H1 (cell line): ENCODE measurements at regions not wholly inside any gene's neighbourhood (a gene's known extent, or its start where the extent isn't known, plus 50 kb on each side); places are given as distances from the start of the nearest gene placed in this dataset.

Experiments
- CTCF ChIA-PET: fragments of 300-600 bp; sonication (Branson Sonifier 250); formaldehyde crosslinking; loops from one replicate; lab custom pipeline; 2021; ENCODE audit not compliant: partially characterized antibody; lab: Charles Lee
- POLR2A ChIA-PET: fragments of 300-600 bp; sonication (Branson Sonifier 250); formaldehyde crosslinking; loops from one replicate; lab custom pipeline; 2021; ENCODE audit warnings: inconsistent platforms; ENCODE audit not compliant: partially characterized antibody; lab: Charles Lee
- DNase-seq, 2 experiments: peaks; one replicate each; pipeline versions ENCODE4 v3.0.0 to v3.0.0-alpha.2; 2010 to 2022; ENCODE audit warnings: low spot score in 2 of 2, low read depth in 1 of 2, mixed read lengths in 1 of 2
- FAIRE-seq: peaks from 2 replicates; lab custom pipeline; 2011; peaks lifted over from hg19 to GRCh38; lab: Jason Lieb, UNC
- H2AFZ ChIP-seq: 2 replicates; pipeline ENCODE4 v1.8.1; 2012; ENCODE audit warnings: low read length, inconsistent platforms
- H2AK5ac ChIP-seq: 2 replicates; pipeline ENCODE4 v1.6.1; 2013; ENCODE audit warnings: low read depth, low read length
- H2BK120ac ChIP-seq: replicated peaks from 2 replicates; pipeline ENCODE3; 2013; ENCODE audit warnings: low read depth, low read length, inconsistent platforms
- H2BK12ac ChIP-seq: 2 replicates; pipeline ENCODE4 v1.6.1; 2013; ENCODE audit warnings: low read depth, low read length
- H2BK15ac ChIP-seq: 2 replicates; pipeline ENCODE4 v1.6.1; 2013; ENCODE audit warnings: low read length
- H2BK20ac ChIP-seq: 2 replicates; pipeline ENCODE4 v1.6.1; 2013; ENCODE audit warnings: low read length
- H2BK5ac ChIP-seq: 2 replicates; pipeline ENCODE4 v1.6.1; 2013; ENCODE audit warnings: low read depth, low read length
- H3K14ac ChIP-seq: 2 replicates; pipeline ENCODE4 v1.6.1; 2013; ENCODE audit warnings: inconsistent platforms; ENCODE audit not compliant: insufficient read length
- H3K18ac ChIP-seq: 2 replicates; pipeline ENCODE4 v1.6.1; 2013; ENCODE audit warnings: low read length; ENCODE audit errors: extremely low read depth
- H3K23ac ChIP-seq: 2 replicates; pipeline ENCODE4 v1.6.1; 2013; ENCODE audit warnings: inconsistent platforms; ENCODE audit not compliant: insufficient read length
- H3K23me2 ChIP-seq: 2 replicates; pipeline ENCODE4 v1.6.1; 2013; ENCODE audit warnings: low read depth, low read length
- H3K27ac ChIP-seq: 2 replicates; pipeline ENCODE4 v1.6.1; 2011; ENCODE audit warnings: low read depth, low read length, inconsistent platforms
- H3K27me3 ChIP-seq, 4 experiments: replicated peaks in 1 of 4; 1 replicate in 1 of 4; 2 replicates in 3 of 4; pipeline versions ENCODE4 v1.6.1 to v1.8.1; 2011 to 2013; ENCODE audit warnings: low read length in 3 of 4, mild to moderate bottlenecking in 3 of 4, inconsistent platforms in 2 of 4, mixed read lengths in 2 of 4, moderate library complexity in 1 of 4; ENCODE audit not compliant: control insufficient read depth in 3 of 4, insufficient read depth in 3 of 4; ENCODE audit errors: extremely low read depth in 1 of 4
- H3K36me3 ChIP-seq, 4 experiments: 2 replicates each; pipeline versions ENCODE4 v1.6.1 to v1.8.1; 2011 to 2013; ENCODE audit warnings: mild to moderate bottlenecking in 4 of 4, low read length in 3 of 4, moderate library complexity in 2 of 4, control low read depth in 1 of 4, inconsistent platforms in 1 of 4; ENCODE audit not compliant: insufficient read depth in 4 of 4, control insufficient read depth in 2 of 4
- H3K4ac ChIP-seq: replicated peaks from 2 replicates; pipeline ENCODE3; 2013; ENCODE audit warnings: low read length, low read depth, mixed read lengths, inconsistent platforms; ENCODE audit not compliant: insufficient read length
- H3K4me1 ChIP-seq, 4 experiments: replicated peaks in 1 of 4; 1 replicate in 1 of 4; 2 replicates in 3 of 4; pipeline versions ENCODE4 v1.6.1 to v1.8.1; 2011 to 2013; ENCODE audit warnings: low read length in 3 of 4, inconsistent platforms in 2 of 4, mixed read lengths in 1 of 4; ENCODE audit not compliant: insufficient read depth in 4 of 4, control insufficient read depth in 3 of 4
- H3K4me2 ChIP-seq, 2 experiments: 2 replicates each; pipeline versions ENCODE4 v1.6.1 to v1.8.1; 2011 to 2013; ENCODE audit warnings: low read depth in 2 of 2, low read length in 2 of 2, control low read depth in 1 of 2, inconsistent platforms in 1 of 2, mild to moderate bottlenecking in 1 of 2; ENCODE audit not compliant: insufficient read depth in 1 of 2
- H3K4me3 ChIP-seq, 4 experiments: fragments of 200-600, 300-600 bp in 1 of 4; sonication (generic), shearing (Covaris generic), sonication (Bioruptor Twin) in 1 of 4; 2 replicates each; pipeline versions ENCODE4 v1.5.1 to v1.8.1; 2011 to 2016; ENCODE audit warnings: low read length in 4 of 4, low read depth in 3 of 4, control low read depth in 2 of 4, inconsistent platforms in 2 of 4, mild to moderate bottlenecking in 2 of 4, mixed read lengths in 1 of 4, moderate library complexity in 1 of 4; ENCODE audit not compliant: insufficient read depth in 2 of 4; ENCODE audit errors: extremely low read depth in 1 of 4
- H3K56ac ChIP-seq: replicated peaks from 2 replicates; pipeline ENCODE3; 2013; ENCODE audit warnings: low read depth, mild to moderate bottlenecking, mixed read lengths, low read length, inconsistent platforms; ENCODE audit not compliant: insufficient read length
- H3K79me1 ChIP-seq: 2 replicates; pipeline ENCODE4 v1.6.1; 2013; ENCODE audit warnings: low read depth, low read length, control low read depth
- H3K79me2 ChIP-seq, 2 experiments: 2 replicates each; pipeline versions ENCODE4 v1.6.1 to v1.8.1; 2012 to 2013; ENCODE audit warnings: low read length in 2 of 2, mild to moderate bottlenecking in 2 of 2, inconsistent platforms in 1 of 2; ENCODE audit not compliant: insufficient read depth in 2 of 2, control insufficient read depth in 1 of 2
- H3K9ac ChIP-seq, 4 experiments: replicated peaks in 1 of 4; 1 replicate in 1 of 4; 2 replicates in 3 of 4; pipeline versions ENCODE4 v1.6.1 to v1.8.1; 2011 to 2013; ENCODE audit warnings: low read depth in 3 of 4, low read length in 3 of 4, control low read depth in 2 of 4, mild to moderate bottlenecking in 2 of 4, moderate library complexity in 2 of 4, inconsistent platforms in 1 of 4; ENCODE audit errors: extremely low read depth in 1 of 4
- H3K9me3 ChIP-seq, 2 experiments: 2 replicates each; pipeline versions ENCODE4 v1.6.1 to v1.8.1; 2012 to 2013; ENCODE audit warnings: mild to moderate bottlenecking in 2 of 2, moderate library complexity in 2 of 2, control low read depth in 1 of 2, inconsistent platforms in 1 of 2, low read depth in 1 of 2, low read length in 1 of 2, mixed read lengths in 1 of 2; ENCODE audit not compliant: insufficient read depth in 2 of 2
- H4K20me1 ChIP-seq, 2 experiments: replicated peaks in 1 of 2; 2 replicates each; pipeline versions ENCODE3 to v1.8.1; 2011 to 2013; ENCODE audit warnings: inconsistent platforms in 2 of 2, low read length in 2 of 2, mild to moderate bottlenecking in 1 of 2; ENCODE audit not compliant: insufficient read depth in 2 of 2, control insufficient read depth in 1 of 2
- H4K5ac ChIP-seq: 2 replicates; pipeline ENCODE4 v1.6.1; 2013; ENCODE audit warnings: low read length, low read depth, mixed read lengths, inconsistent platforms; ENCODE audit not compliant: insufficient read length
- H4K8ac ChIP-seq: 2 replicates; pipeline ENCODE4 v1.8.0; 2013; ENCODE audit warnings: mild to moderate bottlenecking, moderate library complexity, low read length, inconsistent platforms; ENCODE audit not compliant: insufficient read depth; ENCODE audit errors: extremely low read depth
- H4K91ac ChIP-seq: replicated peaks from 2 replicates; pipeline ENCODE3; 2013; ENCODE audit warnings: low read length, mixed read lengths, inconsistent platforms; ENCODE audit not compliant: insufficient read length
- ASH2L ChIP-seq: fragments of 200-600, 300-600 bp; sonication (generic); IDR thresholded peaks from one replicate; pipeline ENCODE4 v1.7.1; 2017; ENCODE audit warnings: low read length
- BCL11A ChIP-seq, 2 experiments: IDR thresholded peaks; one replicate each; pipeline ENCODE4 v1.6.1; 2011; ENCODE audit warnings: low read depth in 2 of 2, low read length in 2 of 2, mild to moderate bottlenecking in 2 of 2
- GABPA ChIP-seq: IDR thresholded peaks from 2 replicates; pipeline ENCODE4 v1.6.1; 2011; ENCODE audit warnings: mild to moderate bottlenecking, low read length, moderate library complexity, borderline replicate concordance; ENCODE audit not compliant: insufficient read depth
- KDM4A ChIP-seq: IDR thresholded peaks from one replicate; pipeline ENCODE4 v1.7.1; 2012; ENCODE audit warnings: low read depth, mild to moderate bottlenecking, moderate library complexity, low read length, inconsistent platforms; ENCODE audit not compliant: severe bottlenecking
- NANOG ChIP-seq: IDR thresholded peaks from 2 replicates; pipeline ENCODE4 v1.6.1; 2011; ENCODE audit warnings: low read length, low read depth, mild to moderate bottlenecking, inconsistent platforms; ENCODE audit not compliant: insufficient read depth, poor library complexity, severe bottlenecking
- RAD21 ChIP-seq, 2 experiments: IDR thresholded peaks in 1 of 2; conservative IDR thresholded peaks in 1 of 2; 2 replicates each; pipeline ENCODE4 v1.6.1; 2011; ENCODE audit warnings: low read depth in 2 of 2, low read length in 2 of 2, improper control_type of control experiment in 1 of 2, inconsistent platforms in 1 of 2, mild to moderate bottlenecking in 1 of 2, moderate library complexity in 1 of 2
- RFX5 ChIP-seq: IDR thresholded peaks from 2 replicates; pipeline ENCODE4 v1.6.1; 2011; ENCODE audit warnings: low read depth, low read length, improper control_type of control experiment, borderline replicate concordance
- TAF7 ChIP-seq: optimal IDR thresholded peaks from 2 replicates; pipeline ENCODE3; 2011; ENCODE audit warnings: low read depth, mild to moderate bottlenecking, inconsistent platforms, low read length, moderate library complexity, borderline replicate concordance
- TBP ChIP-seq: IDR thresholded peaks from 2 replicates; pipeline ENCODE4 v1.6.1; 2011; ENCODE audit warnings: low read depth, low read length, improper control_type of control experiment
- TCF12 ChIP-seq: IDR thresholded peaks from 2 replicates; pipeline ENCODE4 v1.6.1; 2011; ENCODE audit warnings: low read depth, mild to moderate bottlenecking, low read length
- TEAD4 ChIP-seq: IDR thresholded peaks from 2 replicates; pipeline ENCODE4 v1.6.1; 2012; ENCODE audit warnings: low read depth, low read length, inconsistent platforms, mixed read lengths
- WGBS, 2 experiments: shearing (Covaris generic) in 1 of 2; methylation state at CpG; one replicate each; pipeline versions ENCODE4 v1.1.6 to v1.1.7; 2013 to 2015; ENCODE audit warnings: low lambda C conversion rate in 2 of 2, mixed read lengths in 2 of 2, inconsistent platforms in 1 of 2, low coverage in 1 of 2, missing lambda C conversion rate in 1 of 2; ENCODE audit not compliant: insufficient replicate concordance in 2 of 2, insufficient coverage in 1 of 2, insufficient read length in 1 of 2; ENCODE audit errors: extremely low coverage in 1 of 2, missing lambda C conversion rate in 1 of 2; 5-methylcytosine and 5-hydroxymethylcytosine counted together
- TF ChIP-seq, protein P1 (sequence below), 3 experiments: IDR thresholded peaks; 1 replicate in 2 of 3; 2 replicates in 1 of 3; pipeline versions ENCODE4 v1.5.1 to v1.6.1; 2011; ENCODE audit warnings: low read length in 3 of 3, mild to moderate bottlenecking in 3 of 3, inconsistent platforms in 2 of 3, low read depth in 1 of 3, moderate library complexity in 1 of 3; ENCODE audit not compliant: insufficient read depth in 1 of 3; ENCODE audit errors: control extremely low read depth in 1 of 3

DNA sequence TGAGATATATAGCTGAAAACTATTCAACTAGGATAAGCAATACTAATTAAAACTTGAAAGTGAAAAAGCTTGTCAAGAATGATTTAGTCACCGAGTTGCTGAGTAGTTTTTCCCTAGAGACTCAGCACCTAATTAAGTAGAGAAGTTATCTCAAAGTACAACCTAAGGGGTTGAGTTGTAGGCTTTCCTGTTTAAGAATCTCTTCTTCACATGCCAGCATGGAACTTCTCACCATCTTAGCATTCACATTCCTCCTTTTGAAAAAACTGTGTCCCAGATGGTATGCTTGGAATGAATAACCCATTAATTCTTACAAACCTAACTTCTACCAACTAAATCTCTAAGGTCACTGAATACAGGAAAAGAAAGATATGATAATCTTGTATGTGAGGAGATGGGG lies 303.3 kb upstream of the ZC3H12C start:
- Histone ChIP-seq H3K4me2 (no peak overlapping the region), H3K27ac (no peak overlapping the region), H2AFZ (no peak overlapping the region), H3K79me2 (no peaks in the 10 kb centered on the region), H3K56ac (no peak overlapping the region), H2AK5ac (no peak overlapping the region), H3K4me3 (no peak overlapping the region), H3K23me2 (no peaks in the 10 kb centered on the region), H3K4me1 (no peaks in the 10 kb centered on the region), H3K9me3 (no peaks in the 10 kb centered on the region), H3K79me1 (no peaks in the 10 kb centered on the region), H2BK12ac (no peak overlapping the region), H4K5ac (no peak overlapping the region), H3K23ac (no peak overlapping the region), H3K4ac (no peak overlapping the region), H4K20me1 (no peaks in the 10 kb centered on the region), H3K9ac (no peak overlapping the region), H3K18ac (no peak overlapping the region), H2BK120ac (no peak overlapping the region), H2BK20ac (no peak overlapping the region), H4K91ac (no peak overlapping the region), H2BK5ac (no peak overlapping the region), H2BK15ac (no peak overlapping the region), H3K27me3 (no peaks in the 10 kb centered on the region), H3K36me3 (no peaks in the 10 kb centered on the region), H3K14ac (no peak overlapping the region), H4K8ac (no peak overlapping the region)
- CTCF ChIA-PET = interaction anchor here (0.8 kb wide), 1 partner anchor 9 kb away, joined by 3 read pairs; no protein-coding TSS in a partner anchor
- POLR2A ChIA-PET = no interaction called here
- no peak for FAIRE-seq
- WGBS, 2 experiments = 79% methylated on average over 1 of the region's 1 CpG; no CpG with 5 or more reads in 1 of the 2 experiments
- no peak for DNase-seq
- TF ChIP-seq KDM4A = no peak
- TF ChIP-seq GABPA = no peak
- no peak for TF ChIP-seq BCL11A (IDR thresholded peaks at IDR 0.05; ENCODE audit: low read depth in 2 of 2, low read length in 2 of 2)
- TF ChIP-seq RFX5 = no peak
- TF ChIP-seq TCF12 = no peak
- no peak for TF ChIP-seq TBP
- TF ChIP-seq, protein P1, sequence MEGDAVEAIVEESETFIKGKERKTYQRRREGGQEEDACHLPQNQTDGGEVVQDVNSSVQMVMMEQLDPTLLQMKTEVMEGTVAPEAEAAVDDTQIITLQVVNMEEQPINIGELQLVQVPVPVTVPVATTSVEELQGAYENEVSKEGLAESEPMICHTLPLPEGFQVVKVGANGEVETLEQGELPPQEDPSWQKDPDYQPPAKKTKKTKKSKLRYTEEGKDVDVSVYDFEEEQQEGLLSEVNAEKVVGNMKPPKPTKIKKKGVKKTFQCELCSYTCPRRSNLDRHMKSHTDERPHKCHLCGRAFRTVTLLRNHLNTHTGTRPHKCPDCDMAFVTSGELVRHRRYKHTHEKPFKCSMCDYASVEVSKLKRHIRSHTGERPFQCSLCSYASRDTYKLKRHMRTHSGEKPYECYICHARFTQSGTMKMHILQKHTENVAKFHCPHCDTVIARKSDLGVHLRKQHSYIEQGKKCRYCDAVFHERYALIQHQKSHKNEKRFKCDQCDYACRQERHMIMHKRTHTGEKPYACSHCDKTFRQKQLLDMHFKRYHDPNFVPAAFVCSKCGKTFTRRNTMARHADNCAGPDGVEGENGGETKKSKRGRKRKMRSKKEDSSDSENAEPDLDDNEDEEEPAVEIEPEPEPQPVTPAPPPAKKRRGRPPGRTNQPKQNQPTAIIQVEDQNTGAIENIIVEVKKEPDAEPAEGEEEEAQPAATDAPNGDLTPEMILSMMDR (IDR thresholded peaks at IDR 0.05; ENCODE audit: control extremely low read depth in 1 of 3, insufficient read depth in 1 of 3, low read depth in 1 of 3, low read length in 3 of 3) = no peak
- no peak for TF ChIP-seq TAF7
- no peak for TF ChIP-seq NANOG
- no peak for TF ChIP-seq ASH2L
- no peak for TF ChIP-seq RAD21 (IDR thresholded peaks at IDR 0.05 in 1 of 2, conservative IDR thresholded peaks at IDR 0.05 in 1 of 2; ENCODE audit: low read depth in 2 of 2, low read length in 2 of 2)
- no peak for TF ChIP-seq TEAD4
